ENCODE measurements at regions not wholly inside any gene's neighbourhood (a gene's known extent, or its start where the extent isn't known, plus 50 kb on each side); places are given as distances from the start of the nearest gene placed in this dataset.

GRCh38 chr5:174364676-174365075, 319.2 kb downstream of the NSG2 start:
- TF ChIP-seq, protein P1, sequence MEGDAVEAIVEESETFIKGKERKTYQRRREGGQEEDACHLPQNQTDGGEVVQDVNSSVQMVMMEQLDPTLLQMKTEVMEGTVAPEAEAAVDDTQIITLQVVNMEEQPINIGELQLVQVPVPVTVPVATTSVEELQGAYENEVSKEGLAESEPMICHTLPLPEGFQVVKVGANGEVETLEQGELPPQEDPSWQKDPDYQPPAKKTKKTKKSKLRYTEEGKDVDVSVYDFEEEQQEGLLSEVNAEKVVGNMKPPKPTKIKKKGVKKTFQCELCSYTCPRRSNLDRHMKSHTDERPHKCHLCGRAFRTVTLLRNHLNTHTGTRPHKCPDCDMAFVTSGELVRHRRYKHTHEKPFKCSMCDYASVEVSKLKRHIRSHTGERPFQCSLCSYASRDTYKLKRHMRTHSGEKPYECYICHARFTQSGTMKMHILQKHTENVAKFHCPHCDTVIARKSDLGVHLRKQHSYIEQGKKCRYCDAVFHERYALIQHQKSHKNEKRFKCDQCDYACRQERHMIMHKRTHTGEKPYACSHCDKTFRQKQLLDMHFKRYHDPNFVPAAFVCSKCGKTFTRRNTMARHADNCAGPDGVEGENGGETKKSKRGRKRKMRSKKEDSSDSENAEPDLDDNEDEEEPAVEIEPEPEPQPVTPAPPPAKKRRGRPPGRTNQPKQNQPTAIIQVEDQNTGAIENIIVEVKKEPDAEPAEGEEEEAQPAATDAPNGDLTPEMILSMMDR (IDR thresholded peaks at IDR 0.05; ENCODE audit: control extremely low read depth in 1 of 3, insufficient read depth in 1 of 3, low read depth in 1 of 3, low read length in 3 of 3): no peak
- TF ChIP-seq CHD1 (IDR thresholded peaks at IDR 0.05; ENCODE audit: low read depth, low read length): no peak
- TF ChIP-seq TBP (IDR thresholded peaks at IDR 0.05; ENCODE audit: low read depth, low read length): no peak
- TF ChIP-seq YY1 (IDR thresholded peaks at IDR 0.05; ENCODE audit: low read depth, low read length): no peak
- no peak for TF ChIP-seq EZH2 (IDR thresholded peaks at IDR 0.05; ENCODE audit: low read depth, low read length, severe bottlenecking)
- TF ChIP-seq EP300 (IDR thresholded peaks at IDR 0.05; ENCODE audit: borderline replicate concordance in 1 of 2, low read depth in 2 of 2, low read length in 2 of 2): no peak
- no peak for TF ChIP-seq SIX5 (IDR thresholded peaks at IDR 0.05; ENCODE audit: low read depth, low read length)
- TF ChIP-seq, protein P2, sequence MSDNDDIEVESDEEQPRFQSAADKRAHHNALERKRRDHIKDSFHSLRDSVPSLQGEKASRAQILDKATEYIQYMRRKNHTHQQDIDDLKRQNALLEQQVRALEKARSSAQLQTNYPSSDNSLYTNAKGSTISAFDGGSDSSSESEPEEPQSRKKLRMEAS (IDR thresholded peaks at IDR 0.05): no peak
- no peak for TF ChIP-seq GABPA (IDR thresholded peaks at IDR 0.05; ENCODE audit: borderline replicate concordance, insufficient read depth, low read length)
- no peak for TF ChIP-seq POLR2A (IDR thresholded peaks at IDR 0.05; ENCODE audit: control extremely low read depth in 1 of 2, low read depth in 2 of 2, low read length in 2 of 2)
- TF ChIP-seq, protein P3, sequence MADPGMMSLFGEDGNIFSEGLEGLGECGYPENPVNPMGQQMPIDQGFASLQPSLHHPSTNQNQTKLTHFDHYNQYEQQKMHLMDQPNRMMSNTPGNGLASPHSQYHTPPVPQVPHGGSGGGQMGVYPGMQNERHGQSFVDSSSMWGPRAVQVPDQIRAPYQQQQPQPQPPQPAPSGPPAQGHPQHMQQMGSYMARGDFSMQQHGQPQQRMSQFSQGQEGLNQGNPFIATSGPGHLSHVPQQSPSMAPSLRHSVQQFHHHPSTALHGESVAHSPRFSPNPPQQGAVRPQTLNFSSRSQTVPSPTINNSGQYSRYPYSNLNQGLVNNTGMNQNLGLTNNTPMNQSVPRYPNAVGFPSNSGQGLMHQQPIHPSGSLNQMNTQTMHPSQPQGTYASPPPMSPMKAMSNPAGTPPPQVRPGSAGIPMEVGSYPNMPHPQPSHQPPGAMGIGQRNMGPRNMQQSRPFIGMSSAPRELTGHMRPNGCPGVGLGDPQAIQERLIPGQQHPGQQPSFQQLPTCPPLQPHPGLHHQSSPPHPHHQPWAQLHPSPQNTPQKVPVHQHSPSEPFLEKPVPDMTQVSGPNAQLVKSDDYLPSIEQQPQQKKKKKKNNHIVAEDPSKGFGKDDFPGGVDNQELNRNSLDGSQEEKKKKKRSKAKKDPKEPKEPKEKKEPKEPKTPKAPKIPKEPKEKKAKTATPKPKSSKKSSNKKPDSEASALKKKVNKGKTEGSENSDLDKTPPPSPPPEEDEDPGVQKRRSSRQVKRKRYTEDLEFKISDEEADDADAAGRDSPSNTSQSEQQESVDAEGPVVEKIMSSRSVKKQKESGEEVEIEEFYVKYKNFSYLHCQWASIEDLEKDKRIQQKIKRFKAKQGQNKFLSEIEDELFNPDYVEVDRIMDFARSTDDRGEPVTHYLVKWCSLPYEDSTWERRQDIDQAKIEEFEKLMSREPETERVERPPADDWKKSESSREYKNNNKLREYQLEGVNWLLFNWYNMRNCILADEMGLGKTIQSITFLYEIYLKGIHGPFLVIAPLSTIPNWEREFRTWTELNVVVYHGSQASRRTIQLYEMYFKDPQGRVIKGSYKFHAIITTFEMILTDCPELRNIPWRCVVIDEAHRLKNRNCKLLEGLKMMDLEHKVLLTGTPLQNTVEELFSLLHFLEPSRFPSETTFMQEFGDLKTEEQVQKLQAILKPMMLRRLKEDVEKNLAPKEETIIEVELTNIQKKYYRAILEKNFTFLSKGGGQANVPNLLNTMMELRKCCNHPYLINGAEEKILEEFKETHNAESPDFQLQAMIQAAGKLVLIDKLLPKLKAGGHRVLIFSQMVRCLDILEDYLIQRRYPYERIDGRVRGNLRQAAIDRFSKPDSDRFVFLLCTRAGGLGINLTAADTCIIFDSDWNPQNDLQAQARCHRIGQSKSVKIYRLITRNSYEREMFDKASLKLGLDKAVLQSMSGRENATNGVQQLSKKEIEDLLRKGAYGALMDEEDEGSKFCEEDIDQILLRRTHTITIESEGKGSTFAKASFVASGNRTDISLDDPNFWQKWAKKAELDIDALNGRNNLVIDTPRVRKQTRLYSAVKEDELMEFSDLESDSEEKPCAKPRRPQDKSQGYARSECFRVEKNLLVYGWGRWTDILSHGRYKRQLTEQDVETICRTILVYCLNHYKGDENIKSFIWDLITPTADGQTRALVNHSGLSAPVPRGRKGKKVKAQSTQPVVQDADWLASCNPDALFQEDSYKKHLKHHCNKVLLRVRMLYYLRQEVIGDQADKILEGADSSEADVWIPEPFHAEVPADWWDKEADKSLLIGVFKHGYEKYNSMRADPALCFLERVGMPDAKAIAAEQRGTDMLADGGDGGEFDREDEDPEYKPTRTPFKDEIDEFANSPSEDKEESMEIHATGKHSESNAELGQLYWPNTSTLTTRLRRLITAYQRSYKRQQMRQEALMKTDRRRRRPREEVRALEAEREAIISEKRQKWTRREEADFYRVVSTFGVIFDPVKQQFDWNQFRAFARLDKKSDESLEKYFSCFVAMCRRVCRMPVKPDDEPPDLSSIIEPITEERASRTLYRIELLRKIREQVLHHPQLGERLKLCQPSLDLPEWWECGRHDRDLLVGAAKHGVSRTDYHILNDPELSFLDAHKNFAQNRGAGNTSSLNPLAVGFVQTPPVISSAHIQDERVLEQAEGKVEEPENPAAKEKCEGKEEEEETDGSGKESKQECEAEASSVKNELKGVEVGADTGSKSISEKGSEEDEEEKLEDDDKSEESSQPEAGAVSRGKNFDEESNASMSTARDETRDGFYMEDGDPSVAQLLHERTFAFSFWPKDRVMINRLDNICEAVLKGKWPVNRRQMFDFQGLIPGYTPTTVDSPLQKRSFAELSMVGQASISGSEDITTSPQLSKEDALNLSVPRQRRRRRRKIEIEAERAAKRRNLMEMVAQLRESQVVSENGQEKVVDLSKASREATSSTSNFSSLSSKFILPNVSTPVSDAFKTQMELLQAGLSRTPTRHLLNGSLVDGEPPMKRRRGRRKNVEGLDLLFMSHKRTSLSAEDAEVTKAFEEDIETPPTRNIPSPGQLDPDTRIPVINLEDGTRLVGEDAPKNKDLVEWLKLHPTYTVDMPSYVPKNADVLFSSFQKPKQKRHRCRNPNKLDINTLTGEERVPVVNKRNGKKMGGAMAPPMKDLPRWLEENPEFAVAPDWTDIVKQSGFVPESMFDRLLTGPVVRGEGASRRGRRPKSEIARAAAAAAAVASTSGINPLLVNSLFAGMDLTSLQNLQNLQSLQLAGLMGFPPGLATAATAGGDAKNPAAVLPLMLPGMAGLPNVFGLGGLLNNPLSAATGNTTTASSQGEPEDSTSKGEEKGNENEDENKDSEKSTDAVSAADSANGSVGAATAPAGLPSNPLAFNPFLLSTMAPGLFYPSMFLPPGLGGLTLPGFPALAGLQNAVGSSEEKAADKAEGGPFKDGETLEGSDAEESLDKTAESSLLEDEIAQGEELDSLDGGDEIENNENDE (IDR thresholded peaks at IDR 0.05; ENCODE audit: insufficient replicate concordance, low read length): no peak
- TF ChIP-seq BRCA1 (IDR thresholded peaks at IDR 0.05; ENCODE audit: low read depth, low read length): no peak
